ENCODE measurements at regions not wholly inside any gene's neighbourhood (a gene's known extent, or its start where the extent isn't known, plus 50 kb on each side); places are given as distances from the start of the nearest gene placed in this dataset.

- no peak overlapping the region for H3K4me3 ChIP-seq
- TF ChIP-seq CTCF (IDR thresholded peaks at IDR 0.05) = no peak
- H3K4me1 ChIP-seq = no peaks in the 10 kb centered on the region
- no peak overlapping the region for H3K27ac ChIP-seq
- no peaks in the 10 kb centered on the region for H3K27me3 ChIP-seq
- H3K9me3 ChIP-seq = no peaks in the 10 kb centered on the region
- DNase-seq (ENCODE audit: low spot score) = no peak
- no peaks in the 10 kb centered on the region for H3K36me3 ChIP-seq
Measured at GRCh38 chr12:91591639-91591987, 409.0 kb upstream of the DCN start.

GRCh38 chr12:91590966-91591638 lies 408.5 kb upstream of the DCN start:
- no peak for TF ChIP-seq CTCF (IDR thresholded peaks at IDR 0.05)
- Histone ChIP-seq H3K27me3 (no peaks in the 10 kb centered on the region), H3K4me3 (no peak overlapping the region), H3K27ac (no peak overlapping the region), H3K4me1 (no peaks in the 10 kb centered on the region), H3K9me3 (no peaks in the 10 kb centered on the region), H3K36me3 (no peaks in the 10 kb centered on the region)
- no peak for DNase-seq (ENCODE audit: low spot score)

- H3K4me3 ChIP-seq = no peak overlapping the region
- no peaks in the 10 kb centered on the region for H3K9me3 ChIP-seq
- no peak for DNase-seq (ENCODE audit: low spot score)
- no peak for TF ChIP-seq CTCF (IDR thresholded peaks at IDR 0.05)
- H3K27ac ChIP-seq = no peak overlapping the region
- H3K4me1 ChIP-seq = no peaks in the 10 kb centered on the region
- no peaks in the 10 kb centered on the region for H3K36me3 ChIP-seq
- H3K27me3 ChIP-seq = no peaks in the 10 kb centered on the region
Measured at GRCh38 chr12:91588874-91589454, 406.3 kb upstream of the DCN start.

GRCh38 chr12:91586015-91586414 lies 403.4 kb upstream of the DCN start:
- TF ChIP-seq CTCF (IDR thresholded peaks at IDR 0.05) = no peak
- H3K36me3 ChIP-seq = no peaks in the 10 kb centered on the region
- H3K9me3 ChIP-seq = no peaks in the 10 kb centered on the region
- DNase-seq (ENCODE audit: low spot score) = no peak
- no peak overlapping the region for H3K27ac ChIP-seq
- H3K4me1 ChIP-seq = no peaks in the 10 kb centered on the region
- no peak overlapping the region for H3K4me3 ChIP-seq
- H3K27me3 ChIP-seq = no peaks in the 10 kb centered on the region

- TF ChIP-seq CTCF (IDR thresholded peaks at IDR 0.05) = no peak
Measured at GRCh38 chr12:91582811-91583210, 400.2 kb upstream of the DCN start.

More at GRCh38 chr12:91582811-91583210, 400.2 kb upstream of the DCN start:
- no peak overlapping the region for H3K4me3 ChIP-seq
- H3K27ac ChIP-seq = no peak overlapping the region
- H3K27me3 ChIP-seq = no peaks in the 10 kb centered on the region
- H3K4me1 ChIP-seq = no peaks in the 10 kb centered on the region
- H3K36me3 ChIP-seq = no peaks in the 10 kb centered on the region
- no peaks in the 10 kb centered on the region for H3K9me3 ChIP-seq
- no peak for DNase-seq (ENCODE audit: low spot score)

Data from right atrium auricular region (tissue), 2 donors.